H9 (cell line): ENCODE measurements at regions not wholly inside any gene's neighbourhood (a gene's known extent, or its start where the extent isn't known, plus 50 kb on each side); places are given as distances from the start of the nearest gene placed in this dataset.

Experiments
- DNase-seq: peaks from one replicate; pipeline ENCODE4 v3.0.0-alpha.2; 2017
- H2AFZ ChIP-seq: one replicate; pipeline ENCODE4 v1.6.1; 2013; ENCODE audit warnings: mild to moderate bottlenecking, low read length, control low read depth, moderate library complexity
- H2AK5ac ChIP-seq: 2 replicates; pipeline ENCODE4 v1.6.1; 2013; ENCODE audit warnings: low read length, control low read depth, mixed read lengths; ENCODE audit not compliant: insufficient read length
- H2BK120ac ChIP-seq: one replicate; pipeline ENCODE4 v1.6.1; 2013; ENCODE audit warnings: low read depth, mild to moderate bottlenecking, low read length, control low read depth, inconsistent platforms; ENCODE audit not compliant: poor library complexity, severe bottlenecking
- H2BK12ac ChIP-seq: 2 replicates; pipeline ENCODE4 v1.6.1; 2013; ENCODE audit warnings: low read length, control low read depth, mixed read lengths, low read depth; ENCODE audit not compliant: insufficient read length
- H2BK15ac ChIP-seq: 2 replicates; pipeline ENCODE4 v1.6.1; 2013; ENCODE audit warnings: low read depth, low read length, control low read depth
- H2BK20ac ChIP-seq: one replicate; pipeline ENCODE4 v1.6.1; 2013; ENCODE audit warnings: low read depth, mild to moderate bottlenecking, low read length, control low read depth, inconsistent platforms; ENCODE audit not compliant: poor library complexity, severe bottlenecking
- H2BK5ac ChIP-seq: 2 replicates; pipeline ENCODE4 v1.6.1; 2013; ENCODE audit warnings: low read length, control low read depth, mixed read lengths; ENCODE audit not compliant: insufficient read length
- H3K14ac ChIP-seq: 2 replicates; pipeline ENCODE4 v1.6.1; 2013; ENCODE audit warnings: low read length, control low read depth; ENCODE audit not compliant: insufficient read depth
- H3K18ac ChIP-seq: 2 replicates; pipeline ENCODE4 v1.6.1; 2013; ENCODE audit warnings: low read depth, mild to moderate bottlenecking, mixed read lengths, low read length, control low read depth; ENCODE audit not compliant: insufficient read length
- H3K23ac ChIP-seq: 2 replicates; pipeline ENCODE4 v1.6.1; 2013; ENCODE audit warnings: low read length, control low read depth, mixed read lengths, low read depth; ENCODE audit not compliant: insufficient read length
- H3K23me2 ChIP-seq: 2 replicates; pipeline ENCODE4 v1.6.1; 2013; ENCODE audit warnings: low read depth, mild to moderate bottlenecking, mixed read lengths, low read length, control low read depth; ENCODE audit not compliant: insufficient read length, poor library complexity, severe bottlenecking
- H3K27ac ChIP-seq: 2 replicates; pipeline ENCODE4 v1.5.1; 2013; ENCODE audit warnings: low read length, control low read depth, mixed read lengths, low read depth; ENCODE audit not compliant: insufficient read length
- H3K27me3 ChIP-seq: 2 replicates; pipeline ENCODE4 v1.6.1; 2013; ENCODE audit warnings: low read length, control low read depth, inconsistent platforms; ENCODE audit not compliant: insufficient read depth
- H3K4ac ChIP-seq: 2 replicates; pipeline ENCODE4 v1.6.1; 2013; ENCODE audit warnings: low read depth, mild to moderate bottlenecking, control low read depth, inconsistent platforms, low read length, moderate library complexity
- H3K4me1 ChIP-seq: 2 replicates; pipeline ENCODE4 v1.6.1; 2013; ENCODE audit warnings: low read length, control low read depth, inconsistent platforms; ENCODE audit not compliant: insufficient read depth
- H3K4me2 ChIP-seq: 2 replicates; pipeline ENCODE4 v1.6.1; 2013; ENCODE audit warnings: low read length, control low read depth, mixed read lengths; ENCODE audit not compliant: insufficient read length, insufficient read depth
- H3K56ac ChIP-seq: 2 replicates; pipeline ENCODE4 v1.6.1; 2013; ENCODE audit warnings: low read depth, mild to moderate bottlenecking, mixed read lengths, low read length, control low read depth; ENCODE audit not compliant: insufficient read length
- H3K79me1 ChIP-seq: 2 replicates; pipeline ENCODE4 v1.6.1; 2013; ENCODE audit warnings: low read depth, mild to moderate bottlenecking, moderate library complexity, low read length, control low read depth, inconsistent platforms; ENCODE audit not compliant: insufficient read depth, poor library complexity, severe bottlenecking
- H3K79me2 ChIP-seq: 2 replicates; pipeline ENCODE4 v1.6.1; 2013; ENCODE audit warnings: low read length, control low read depth, inconsistent platforms; ENCODE audit not compliant: insufficient read depth
- H3K9ac ChIP-seq: 2 replicates; pipeline ENCODE4 v1.6.1; 2013; ENCODE audit warnings: low read length, control low read depth, mixed read lengths; ENCODE audit not compliant: insufficient read length; ENCODE audit errors: extremely low read depth
- H3K9me3 ChIP-seq: one replicate; pipeline ENCODE4 v1.6.1; 2013; ENCODE audit warnings: low read depth, low read length, inconsistent platforms; ENCODE audit not compliant: control insufficient read depth
- H3T11ph ChIP-seq: one replicate; pipeline ENCODE4 v1.6.1; 2013; ENCODE audit warnings: mild to moderate bottlenecking, low read length, control low read depth, inconsistent platforms
- H4K20me1 ChIP-seq: one replicate; pipeline ENCODE4 v1.6.1; 2013; ENCODE audit not compliant: control insufficient read depth, insufficient read length, insufficient read depth
- H4K5ac ChIP-seq: 2 replicates; pipeline ENCODE4 v1.6.1; 2013; ENCODE audit warnings: low read depth, mild to moderate bottlenecking, mixed read lengths, low read length, control low read depth; ENCODE audit not compliant: insufficient read length
- H4K8ac ChIP-seq: replicated peaks from 2 replicates; pipeline ENCODE4 v1.6.1; 2013; ENCODE audit warnings: low read length, control low read depth, mixed read lengths, low read depth; ENCODE audit not compliant: insufficient read length
- H4K91ac ChIP-seq: 2 replicates; pipeline ENCODE4 v1.6.1; 2013; ENCODE audit warnings: low read depth, mild to moderate bottlenecking, moderate library complexity, mixed read lengths, low read length, control low read depth; ENCODE audit not compliant: insufficient read length
- H3K27ac Mint-ChIP-seq, 3 experiments: 2 replicates in 2 of 3; 3 replicates in 1 of 3; pipeline ENCODE4 v1.8.0; 2020 to 2021; ENCODE audit warnings: mixed read lengths in 3 of 3, mild to moderate bottlenecking in 1 of 3, moderate library complexity in 1 of 3
- H3K27me3 Mint-ChIP-seq: 2 replicates; pipeline ENCODE4 v1.8.0; 2021; ENCODE audit warnings: low read depth, mild to moderate bottlenecking, moderate library complexity, mixed read lengths
- H3K36me3 Mint-ChIP-seq, 3 experiments: 2 replicates in 2 of 3; 3 replicates in 1 of 3; pipeline ENCODE4 v1.8.0; 2020 to 2021; ENCODE audit warnings: low read depth in 3 of 3, mixed read lengths in 3 of 3; ENCODE audit not compliant: insufficient read depth in 1 of 3
- H3K4me1 Mint-ChIP-seq, 2 experiments: 2 replicates each; pipeline ENCODE4 v1.8.0; 2020; ENCODE audit warnings: mixed read lengths in 2 of 2
- H3K4me3 Mint-ChIP-seq, 2 experiments: 2 replicates in 1 of 2; 3 replicates in 1 of 2; pipeline ENCODE4 v1.8.0; 2020 to 2021; ENCODE audit warnings: mild to moderate bottlenecking in 2 of 2, mixed read lengths in 2 of 2, moderate library complexity in 1 of 2
- H3K9me3 Mint-ChIP-seq, 2 experiments: 2 replicates in 1 of 2; 3 replicates in 1 of 2; pipeline ENCODE4 v1.8.0; 2020; ENCODE audit warnings: mild to moderate bottlenecking in 2 of 2, mixed read lengths in 2 of 2, moderate library complexity in 1 of 2
- CTCF ChIP-seq: fragments of 200-600 bp; sonication (generic); conservative IDR thresholded peaks from 3 replicates; pipeline ENCODE4 v1.8.0; 2021; ENCODE audit warnings: antibody characterized with exemption, mild to moderate bottlenecking
- WGBS: extraction: QIAGEN DNeasy Blood & Tissue Kit; methylation state at CpG from one replicate; pipeline ENCODE4 v1.1.7; 2013; ENCODE audit warnings: missing lambda C conversion rate, low lambda C conversion rate, mixed read lengths; ENCODE audit not compliant: insufficient read length; ENCODE audit errors: extremely low coverage; 5-methylcytosine and 5-hydroxymethylcytosine counted together

- Histone ChIP-seq H3K4me1 (no peaks in the 10 kb centered on the region), H3K4ac (no peak overlapping the region), H3K79me2 (no peaks in the 10 kb centered on the region), H4K91ac (no peak overlapping the region), H3K23ac (no peak overlapping the region), H4K8ac (no peak overlapping the region), H2BK12ac (no peak overlapping the region), H3T11ph (no peak overlapping the region), H3K18ac (no peak overlapping the region), H2BK20ac (no peak overlapping the region), H3K4me2 (no peak overlapping the region), H4K5ac (no peak overlapping the region), H3K23me2 (no peaks in the 10 kb centered on the region), H4K20me1 (no peaks in the 10 kb centered on the region), H3K27ac (no peak overlapping the region), H3K27me3 (no peaks in the 10 kb centered on the region), H3K56ac (no peak overlapping the region), H3K9me3 (no peaks in the 10 kb centered on the region), H2AFZ (no peak overlapping the region), H2BK5ac (no peak overlapping the region), H3K79me1 (no peaks in the 10 kb centered on the region), H3K14ac (no peak overlapping the region), H2BK15ac (no peak overlapping the region), H2BK120ac (no peak overlapping the region), H2AK5ac (no peak overlapping the region), H3K9ac (no peak overlapping the region)
- Mint-ChIP-seq H3K4me3 (no peak overlapping the region), H3K36me3 (no peaks in the 10 kb centered on the region; a peak in 1 of 7 replicates), H3K27me3 (peaks cover 5% of the 10 kb centered on the region), H3K4me1 (peaks cover 3 to 4% of the 10 kb centered on the region in 2 experiments; a peak in 3 of 4 replicates), H3K27ac (no peak overlapping the region), H3K9me3 (no peaks in the 10 kb centered on the region)
- TF ChIP-seq CTCF: no peak
- no peak for DNase-seq
- no CpG with 5 or more reads among the region's 7 CpGs for WGBS
These were observed 56.5 kb downstream of the IRX6 start for GRCh38 chr16:55380485-55380884.
